GM23338 (cell line): ENCODE measurements at regions not wholly inside any gene's neighbourhood (a gene's known extent, or its start where the extent isn't known, plus 50 kb on each side); places are given as distances from the start of the nearest gene placed in this dataset.

Source experiments
- ETS1 ChIP-seq: IDR thresholded peaks from 2 replicates; pipeline ENCODE4 v1.6.1; 2016; ENCODE audit warnings: antibody characterized with exemption
- EZH2 ChIP-seq: fragments of 200-600 bp; sonication (generic); IDR thresholded peaks from one replicate; pipeline ENCODE4 v1.8.0; 2017; ENCODE audit warnings: antibody characterized with exemption, mild to moderate bottlenecking, low read depth; ENCODE audit not compliant: unreplicated experiment
- EZH2phosphoT487 ChIP-seq: fragments of 200-600 bp; sonication (generic); IDR thresholded peaks from one replicate; pipeline ENCODE4 v1.8.1; 2018; ENCODE audit warnings: antibody characterized with exemption; ENCODE audit not compliant: unreplicated experiment
- JUNB ChIP-seq: IDR thresholded peaks from one replicate; pipeline ENCODE4 v1.6.1; 2016; ENCODE audit warnings: antibody characterized with exemption; ENCODE audit not compliant: unreplicated experiment
- NANOG ChIP-seq: IDR thresholded peaks from 2 replicates; pipeline ENCODE4 v1.6.1; 2016; ENCODE audit warnings: antibody characterized with exemption, borderline replicate concordance
- STAT1 ChIP-seq: IDR thresholded peaks from one replicate; pipeline ENCODE4 v1.6.1; 2016; ENCODE audit warnings: antibody characterized with exemption; ENCODE audit not compliant: unreplicated experiment
- ZNF114 ChIP-seq: fragments of 250-450 bp; sonication (Bioruptor Pico); IDR thresholded peaks from 2 replicates; pipeline ENCODE4 v1.5.0; 2020; ENCODE audit warnings: mild to moderate bottlenecking, moderate library complexity
- ZNF331 ChIP-seq: fragments of 250-450 bp; sonication (Bioruptor Pico); IDR thresholded peaks from 2 replicates; pipeline ENCODE4 v1.5.0; 2020; ENCODE audit warnings: low read depth, mild to moderate bottlenecking, moderate library complexity
- ZNF462 ChIP-seq: fragments of 250-450 bp; sonication (Bioruptor Pico); IDR thresholded peaks from 2 replicates; pipeline ENCODE4 v1.5.0; 2020; ENCODE audit warnings: mild to moderate bottlenecking, moderate library complexity

- TF ChIP-seq ZNF462 (CRISPR knock-in tag) (no peak), EZH2phosphoT487 (no peak), EZH2 (no peak), STAT1 (no peak), ETS1 (no peak), ZNF331 (CRISPR knock-in tag) (no peak), JUNB (no peak), NANOG (no peak), ZNF114 (CRISPR knock-in tag) (no peak)
Measured at GRCh38 chr10:3943695-3944257, 158.8 kb upstream of the KLF6 start (continued).
